Neuron (in vitro differentiated cells): ENCODE measurements at regions not wholly inside any gene's neighbourhood (a gene's known extent, or its start where the extent isn't known, plus 50 kb on each side); places are given as distances from the start of the nearest gene placed in this dataset.

Experiments
- H2AFZ ChIP-seq: one replicate; pipeline ENCODE4 v1.6.1; 2013; ENCODE audit warnings: low read depth, mild to moderate bottlenecking, inconsistent platforms, low read length, moderate library complexity
- H3K27me3 ChIP-seq: one replicate; pipeline ENCODE4 v1.6.1; 2013; ENCODE audit warnings: low read length; ENCODE audit not compliant: insufficient read depth
- H3K36me3 ChIP-seq: one replicate; pipeline ENCODE4 v1.6.1; 2013; ENCODE audit warnings: low read length; ENCODE audit not compliant: insufficient read depth
- H3K4me1 ChIP-seq: one replicate; pipeline ENCODE4 v1.6.1; 2013; ENCODE audit warnings: low read length; ENCODE audit not compliant: insufficient read depth
- H3K4me3 ChIP-seq: 2 replicates; pipeline ENCODE4 v1.5.1; 2013; ENCODE audit warnings: mild to moderate bottlenecking, low read length, moderate library complexity
- H3K9me3 ChIP-seq: one replicate; pipeline ENCODE4 v1.6.1; 2013; ENCODE audit warnings: low read length

GRCh38 chr10:35707642-35708425, 65.7 kb upstream of the FZD8 start:
- H3K27me3 ChIP-seq, result no peaks in the 10 kb centered on the region
- no peak overlapping the region for H3K4me3 ChIP-seq
- H3K36me3 ChIP-seq, result no peaks in the 10 kb centered on the region
- no peaks in the 10 kb centered on the region for H3K9me3 ChIP-seq
- H3K4me1 ChIP-seq, result no peaks in the 10 kb centered on the region
- H2AFZ ChIP-seq, result no peak overlapping the region

- Histone ChIP-seq H3K9me3 (no peaks in the 10 kb centered on the region), H3K27me3 (no peaks in the 10 kb centered on the region), H3K36me3 (no peaks in the 10 kb centered on the region), H3K4me1 (no peaks in the 10 kb centered on the region), H2AFZ (no peak overlapping the region), H3K4me3 (no peak overlapping the region)
Measured at GRCh38 chr10:35706959-35707358, 64.9 kb upstream of the FZD8 start.

GRCh38 chr10:35705671-35706070, 63.6 kb upstream of the FZD8 start:
- no peaks in the 10 kb centered on the region for H3K4me1 ChIP-seq
- no peaks in the 10 kb centered on the region for H3K9me3 ChIP-seq
- H3K4me3 ChIP-seq, result no peak overlapping the region
- H3K27me3 ChIP-seq, result no peaks in the 10 kb centered on the region
- H3K36me3 ChIP-seq, result no peaks in the 10 kb centered on the region
- H2AFZ ChIP-seq, result no peak overlapping the region

GRCh38 chr10:35705051-35705450, 63.0 kb upstream of the FZD8 start:
- no peak overlapping the region for H2AFZ ChIP-seq
- H3K27me3 ChIP-seq, result no peaks in the 10 kb centered on the region
- H3K4me1 ChIP-seq, result no peaks in the 10 kb centered on the region
- H3K4me3 ChIP-seq, result no peak overlapping the region
- no peaks in the 10 kb centered on the region for H3K9me3 ChIP-seq
- no peaks in the 10 kb centered on the region for H3K36me3 ChIP-seq

- Histone ChIP-seq H3K36me3 (no peaks in the 10 kb centered on the region), H3K9me3 (no peaks in the 10 kb centered on the region), H2AFZ (no peak overlapping the region), H3K4me3 (no peak overlapping the region), H3K4me1 (no peaks in the 10 kb centered on the region), H3K27me3 (no peaks in the 10 kb centered on the region)
Measured at GRCh38 chr10:35704401-35704800, 62.3 kb upstream of the FZD8 start.

- Histone ChIP-seq H3K4me3 (no peak overlapping the region), H2AFZ (no peak overlapping the region), H3K4me1 (no peaks in the 10 kb centered on the region), H3K36me3 (no peaks in the 10 kb centered on the region), H3K9me3 (no peaks in the 10 kb centered on the region), H3K27me3 (no peaks in the 10 kb centered on the region)
Measured at GRCh38 chr10:35700487-35700882, 58.4 kb upstream of the FZD8 start.

- Histone ChIP-seq H2AFZ (no peak overlapping the region), H3K27me3 (no peaks in the 10 kb centered on the region), H3K4me1 (no peaks in the 10 kb centered on the region), H3K4me3 (no peak overlapping the region), H3K36me3 (no peaks in the 10 kb centered on the region), H3K9me3 (no peaks in the 10 kb centered on the region)
Measured at GRCh38 chr10:35699848-35700486, 57.9 kb upstream of the FZD8 start.

GRCh38 chr10:35696392-35697287, 54.5 kb upstream of the FZD8 start:
- no peaks in the 10 kb centered on the region for H3K36me3 ChIP-seq
- H3K4me3 ChIP-seq, result no peak overlapping the region
- H3K9me3 ChIP-seq, result no peaks in the 10 kb centered on the region
- H3K27me3 ChIP-seq, result peaks cover 15% of the 10 kb centered on the region
- H3K4me1 ChIP-seq, result no peaks in the 10 kb centered on the region
- no peak overlapping the region for H2AFZ ChIP-seq

- Histone ChIP-seq H3K4me1 (no peaks in the 10 kb centered on the region), H3K27me3 (peaks cover 32% of the 10 kb centered on the region), H3K9me3 (no peaks in the 10 kb centered on the region), H2AFZ (no peak overlapping the region), H3K4me3 (no peak overlapping the region), H3K36me3 (no peaks in the 10 kb centered on the region)
Measured at GRCh38 chr10:35693800-35694199, 51.7 kb upstream of the FZD8 start.
